Epithelial cell of proximal tubule (primary cell): ENCODE measurements at regions not wholly inside any gene's neighbourhood (a gene's known extent, or its start where the extent isn't known, plus 50 kb on each side); places are given as distances from the start of the nearest gene placed in this dataset.

Source experiments
- DNase-seq: peaks from one replicate; pipeline ENCODE4 v3.0.0-alpha.2; 2011; ENCODE audit warnings: low read depth
- H3K4me3 ChIP-seq: 2 replicates; pipeline ENCODE4 v1.5.1; 2011; ENCODE audit warnings: low read depth, mild to moderate bottlenecking, low read length
- TF ChIP-seq, protein P1 (sequence below): conservative IDR thresholded peaks from 2 replicates; pipeline ENCODE4 v1.5.1; 2012; ENCODE audit warnings: low read depth, mild to moderate bottlenecking, low read length

DNA sequence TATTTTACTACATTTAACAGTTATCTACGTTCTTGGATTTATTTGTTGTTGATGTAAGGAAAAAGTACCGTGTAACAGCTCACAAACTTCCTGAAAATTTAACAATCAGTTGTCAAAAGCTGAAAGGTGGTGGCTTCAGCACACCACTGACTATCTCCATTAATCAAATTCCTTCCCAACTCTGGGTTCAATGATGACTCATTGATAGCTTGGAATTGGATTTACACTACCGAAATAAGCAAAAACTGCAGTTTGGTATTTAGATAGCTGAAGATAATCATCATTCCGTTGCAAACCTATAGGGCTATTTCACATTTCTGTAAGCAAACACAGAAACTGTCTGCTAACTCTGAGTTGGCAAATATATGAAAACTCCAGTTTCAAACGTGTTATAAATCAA is 322.3 kb upstream of the TFPI start:
- TF ChIP-seq, protein P1, sequence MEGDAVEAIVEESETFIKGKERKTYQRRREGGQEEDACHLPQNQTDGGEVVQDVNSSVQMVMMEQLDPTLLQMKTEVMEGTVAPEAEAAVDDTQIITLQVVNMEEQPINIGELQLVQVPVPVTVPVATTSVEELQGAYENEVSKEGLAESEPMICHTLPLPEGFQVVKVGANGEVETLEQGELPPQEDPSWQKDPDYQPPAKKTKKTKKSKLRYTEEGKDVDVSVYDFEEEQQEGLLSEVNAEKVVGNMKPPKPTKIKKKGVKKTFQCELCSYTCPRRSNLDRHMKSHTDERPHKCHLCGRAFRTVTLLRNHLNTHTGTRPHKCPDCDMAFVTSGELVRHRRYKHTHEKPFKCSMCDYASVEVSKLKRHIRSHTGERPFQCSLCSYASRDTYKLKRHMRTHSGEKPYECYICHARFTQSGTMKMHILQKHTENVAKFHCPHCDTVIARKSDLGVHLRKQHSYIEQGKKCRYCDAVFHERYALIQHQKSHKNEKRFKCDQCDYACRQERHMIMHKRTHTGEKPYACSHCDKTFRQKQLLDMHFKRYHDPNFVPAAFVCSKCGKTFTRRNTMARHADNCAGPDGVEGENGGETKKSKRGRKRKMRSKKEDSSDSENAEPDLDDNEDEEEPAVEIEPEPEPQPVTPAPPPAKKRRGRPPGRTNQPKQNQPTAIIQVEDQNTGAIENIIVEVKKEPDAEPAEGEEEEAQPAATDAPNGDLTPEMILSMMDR = no peak
- no peak overlapping the region for H3K4me3 ChIP-seq
- DNase-seq = no peak

DNA sequence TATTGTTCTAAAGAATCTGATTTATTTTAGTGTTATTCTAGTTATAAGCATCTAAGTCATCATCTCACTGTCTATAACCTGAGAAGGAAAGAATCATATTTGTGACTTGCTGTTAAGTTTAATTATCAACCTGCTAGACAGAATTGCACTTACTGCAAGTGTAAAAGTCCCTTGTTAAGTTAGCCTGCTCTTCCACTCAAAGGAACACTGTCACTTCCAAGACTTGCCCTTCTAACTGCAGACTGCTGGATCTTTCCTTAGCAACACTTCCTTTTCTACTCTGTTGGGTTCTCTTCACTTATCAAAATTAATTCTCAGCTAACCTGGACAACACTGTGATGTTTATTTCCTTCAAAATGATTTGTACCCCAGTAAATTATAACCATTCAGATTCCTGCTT is 323.2 kb upstream of the TFPI start:
- no peak for DNase-seq
- no peak overlapping the region for H3K4me3 ChIP-seq
- TF ChIP-seq, protein P1 = no peak

DNA sequence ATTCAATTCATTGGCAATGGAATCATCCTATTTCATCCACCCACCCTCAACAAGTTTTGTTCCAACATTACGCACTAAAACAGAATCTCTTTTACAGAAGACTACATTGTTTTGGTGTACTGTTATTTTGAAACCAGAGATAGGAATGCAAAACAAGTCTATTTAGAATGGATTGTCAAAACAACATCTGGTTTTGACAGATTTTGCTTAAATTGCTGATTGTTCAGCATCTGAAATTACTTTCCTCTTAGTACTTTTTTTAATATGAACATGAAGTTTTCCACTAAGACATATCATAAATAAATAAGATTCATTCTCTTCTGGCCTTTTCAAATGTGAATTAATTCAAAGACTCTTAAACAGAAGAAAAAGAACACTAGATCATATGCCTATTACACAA is 323.9 kb upstream of the TFPI start:
- no peak overlapping the region for H3K4me3 ChIP-seq
- no peak for DNase-seq
- TF ChIP-seq, protein P1 = no peak

DNA sequence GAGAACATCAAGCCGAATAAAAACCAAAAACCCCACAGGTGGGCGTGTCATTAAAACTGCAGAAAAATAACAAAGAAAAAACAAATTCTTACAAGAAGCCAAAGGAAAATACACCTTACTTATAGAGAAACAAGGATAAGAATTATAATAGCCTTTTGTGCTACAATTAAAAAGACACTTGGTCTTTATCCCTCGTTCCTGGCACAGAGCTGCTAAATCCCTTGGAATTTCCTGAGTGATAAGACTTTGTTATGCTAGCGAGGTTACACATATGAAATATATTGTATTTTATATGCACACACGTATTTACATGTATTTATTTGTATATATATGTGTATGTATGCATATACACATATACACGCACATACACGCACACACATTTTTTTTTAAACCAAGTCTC is 325.3 kb upstream of the TFPI start:
- no peak overlapping the region for H3K4me3 ChIP-seq
- TF ChIP-seq, protein P1 = no peak
- DNase-seq = no peak

DNA sequence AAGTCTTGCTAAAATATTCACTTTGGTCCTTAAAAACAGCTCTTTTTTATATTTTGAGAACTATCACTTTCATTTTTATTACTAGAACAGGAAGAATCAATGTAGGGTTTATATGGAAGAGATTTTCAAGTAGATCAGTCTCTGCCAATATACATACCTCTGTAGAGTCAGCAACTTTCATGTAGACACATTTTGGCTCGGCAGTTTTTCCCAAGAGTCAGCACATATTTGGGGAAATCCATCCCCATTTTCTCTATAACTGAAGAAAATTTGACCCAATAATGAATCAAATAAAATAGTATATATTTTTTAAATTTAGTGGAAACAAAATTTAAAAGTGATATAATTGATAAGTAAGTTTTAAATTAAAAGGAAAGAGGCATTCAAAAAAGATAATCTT is 329.8 kb upstream of the TFPI start:
- TF ChIP-seq, protein P1 = no peak
- DNase-seq = no peak
- no peak overlapping the region for H3K4me3 ChIP-seq

DNA sequence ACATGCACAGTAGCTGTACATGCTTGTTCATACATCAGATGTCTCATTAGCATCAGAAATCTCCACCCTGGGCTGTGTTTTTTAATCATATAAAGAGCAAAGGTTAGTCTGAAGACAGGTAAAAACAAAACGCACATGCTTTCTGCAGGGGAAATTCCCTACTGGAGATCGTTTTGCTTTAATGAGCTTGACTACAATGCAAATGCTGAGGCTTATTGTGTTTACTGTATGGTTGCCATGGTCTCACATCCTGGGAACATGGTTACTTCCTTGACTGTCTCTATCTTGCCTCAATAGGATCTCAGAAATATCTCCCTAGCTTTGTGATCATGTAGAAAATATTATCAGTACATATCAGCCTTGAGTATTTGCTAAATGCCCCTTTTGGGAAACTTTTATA is 336.5 kb upstream of the TFPI start:
- peak; percentile 18 for DNase-seq
- TF ChIP-seq, protein P1 = no peak
- no peak overlapping the region for H3K4me3 ChIP-seq

DNA sequence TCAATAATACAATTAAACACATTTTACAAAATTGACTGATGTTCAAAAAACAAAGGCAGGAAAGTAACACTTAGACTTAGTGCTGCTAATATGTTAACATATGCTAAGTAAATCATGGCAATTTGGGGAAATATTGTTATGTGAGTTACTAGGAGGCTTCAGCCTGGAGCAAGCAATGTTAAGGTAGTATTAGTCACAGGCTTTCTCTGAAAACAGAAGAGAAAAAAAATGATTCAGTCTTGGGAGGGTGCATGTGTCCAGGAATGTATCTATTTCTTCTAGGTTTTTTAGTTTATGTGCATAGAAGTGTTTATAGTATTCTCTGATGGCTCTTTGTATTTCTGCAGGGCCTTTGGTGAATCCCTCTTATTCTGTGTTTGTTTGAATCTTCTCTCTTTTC is 345.8 kb upstream of the TFPI start:
- DNase-seq = no peak
- no peak overlapping the region for H3K4me3 ChIP-seq
- TF ChIP-seq, protein P1 = no peak
